ENCODE measurements at regions not wholly inside any gene's neighbourhood (a gene's known extent, or its start where the extent isn't known, plus 50 kb on each side); places are given as distances from the start of the nearest gene placed in this dataset.

DNA sequence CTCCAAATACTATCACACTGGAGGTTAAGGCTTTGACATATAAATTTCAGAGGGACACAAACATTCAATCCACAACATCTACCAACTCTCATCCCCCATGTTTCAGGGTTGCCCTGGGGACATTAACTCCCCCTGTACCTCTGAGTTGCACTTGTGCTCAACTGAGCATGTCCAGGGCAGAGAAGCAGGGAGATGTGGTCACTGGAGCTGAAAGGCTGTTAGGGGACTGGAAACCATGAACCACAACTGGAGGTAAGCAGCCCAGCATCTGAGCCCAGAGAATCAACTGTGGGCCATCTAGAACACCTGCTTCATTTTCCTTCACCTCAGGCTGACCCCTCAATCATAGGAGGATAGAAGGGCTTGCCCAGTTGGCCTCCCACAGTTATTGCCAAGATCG is 641.1 kb downstream of the MID1IP1 start:
- Histone ChIP-seq H3K4me2 (ENCODE audit: low read length) (no peak overlapping the region), H4K20me1 (ENCODE audit: insufficient read depth) (no peaks in the 10 kb centered on the region), H3K4me3 (ENCODE audit: low read length) (no peak overlapping the region), H3K9me2 (ENCODE audit: insufficient read depth, low read length) (no peaks in the 10 kb centered on the region), H2AFZ (ENCODE audit: low read depth, low read length) (no peak overlapping the region), H3K9ac (ENCODE audit: low read length) (no peak overlapping the region), H3K27me3 (ENCODE audit: insufficient read depth, low read depth, low read length) (no peaks in the 10 kb centered on the region), H3K9me3 (ENCODE audit: low read length) (no peaks in the 10 kb centered on the region), H3K27ac (ENCODE audit: low read length) (no peak overlapping the region), H3K36me3 (ENCODE audit: insufficient read depth, low read length) (no peaks in the 10 kb centered on the region), H3F3A (ENCODE audit: insufficient read depth, low read length, poor library complexity, severe bottlenecking) (no peaks in the 10 kb centered on the region), H3K79me2 (replicated peaks; ENCODE audit: insufficient read depth, low read length) (no peaks in the 10 kb centered on the region)
- TF ChIP-seq SMC3 (conservative IDR thresholded peaks at IDR 0.05; ENCODE audit: poor library complexity) (no peak), POLR2AphosphoS5 (IDR thresholded peaks at IDR 0.05) (no peak), MXI1 (conservative IDR thresholded peaks at IDR 0.05; ENCODE audit: poor library complexity, severe bottlenecking) (no peak), EZH2 (IDR thresholded peaks at IDR 0.05; ENCODE audit: borderline replicate concordance, insufficient read depth, low read length, poor library complexity, severe bottlenecking) (no peak)

DNA sequence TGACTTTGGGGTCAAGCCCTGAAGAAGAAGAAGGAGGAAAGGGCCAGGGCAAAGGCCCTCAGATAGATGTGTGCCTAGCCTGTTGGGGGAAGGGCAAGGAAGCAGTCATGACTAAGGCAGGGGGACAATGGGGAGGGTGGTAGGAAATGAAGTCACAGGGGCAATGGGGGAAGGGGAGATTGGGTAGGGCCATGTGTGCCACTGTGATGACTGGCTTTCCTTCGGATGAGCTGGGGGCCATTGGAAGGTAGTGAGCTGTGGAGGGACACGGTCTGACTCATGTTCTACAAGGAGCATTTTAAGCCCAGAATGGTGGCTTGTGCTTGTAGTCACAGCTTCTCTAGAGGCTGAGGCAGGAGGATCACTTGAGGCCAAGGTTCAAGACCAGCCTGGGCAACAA is 642.0 kb downstream of the MID1IP1 start:
- no peak overlapping the region for H3K27ac ChIP-seq (ENCODE audit: low read length)
- H3F3A ChIP-seq (ENCODE audit: insufficient read depth, low read length, poor library complexity, severe bottlenecking), result no peaks in the 10 kb centered on the region
- TF ChIP-seq POLR2AphosphoS5 (IDR thresholded peaks at IDR 0.05) (no peak), EZH2 (IDR thresholded peaks at IDR 0.05; ENCODE audit: borderline replicate concordance, insufficient read depth, low read length, poor library complexity, severe bottlenecking) (no peak), TAF1 (IDR thresholded peaks at IDR 0.05; ENCODE audit: low read depth) (no peak), EP300 (conservative IDR thresholded peaks at IDR 0.05; ENCODE audit: poor library complexity, severe bottlenecking) (no peak), MXI1 (conservative IDR thresholded peaks at IDR 0.05; ENCODE audit: poor library complexity, severe bottlenecking) (no peak), RAD21 (conservative IDR thresholded peaks at IDR 0.05) (no peak), SMC3 (conservative IDR thresholded peaks at IDR 0.05; ENCODE audit: poor library complexity) (no peak)
- TF ChIP-seq, protein P1, sequence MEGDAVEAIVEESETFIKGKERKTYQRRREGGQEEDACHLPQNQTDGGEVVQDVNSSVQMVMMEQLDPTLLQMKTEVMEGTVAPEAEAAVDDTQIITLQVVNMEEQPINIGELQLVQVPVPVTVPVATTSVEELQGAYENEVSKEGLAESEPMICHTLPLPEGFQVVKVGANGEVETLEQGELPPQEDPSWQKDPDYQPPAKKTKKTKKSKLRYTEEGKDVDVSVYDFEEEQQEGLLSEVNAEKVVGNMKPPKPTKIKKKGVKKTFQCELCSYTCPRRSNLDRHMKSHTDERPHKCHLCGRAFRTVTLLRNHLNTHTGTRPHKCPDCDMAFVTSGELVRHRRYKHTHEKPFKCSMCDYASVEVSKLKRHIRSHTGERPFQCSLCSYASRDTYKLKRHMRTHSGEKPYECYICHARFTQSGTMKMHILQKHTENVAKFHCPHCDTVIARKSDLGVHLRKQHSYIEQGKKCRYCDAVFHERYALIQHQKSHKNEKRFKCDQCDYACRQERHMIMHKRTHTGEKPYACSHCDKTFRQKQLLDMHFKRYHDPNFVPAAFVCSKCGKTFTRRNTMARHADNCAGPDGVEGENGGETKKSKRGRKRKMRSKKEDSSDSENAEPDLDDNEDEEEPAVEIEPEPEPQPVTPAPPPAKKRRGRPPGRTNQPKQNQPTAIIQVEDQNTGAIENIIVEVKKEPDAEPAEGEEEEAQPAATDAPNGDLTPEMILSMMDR (IDR thresholded peaks at IDR 0.05; ENCODE audit: poor library complexity, severe bottlenecking), result no peak
- TF ChIP-seq, protein P2, sequence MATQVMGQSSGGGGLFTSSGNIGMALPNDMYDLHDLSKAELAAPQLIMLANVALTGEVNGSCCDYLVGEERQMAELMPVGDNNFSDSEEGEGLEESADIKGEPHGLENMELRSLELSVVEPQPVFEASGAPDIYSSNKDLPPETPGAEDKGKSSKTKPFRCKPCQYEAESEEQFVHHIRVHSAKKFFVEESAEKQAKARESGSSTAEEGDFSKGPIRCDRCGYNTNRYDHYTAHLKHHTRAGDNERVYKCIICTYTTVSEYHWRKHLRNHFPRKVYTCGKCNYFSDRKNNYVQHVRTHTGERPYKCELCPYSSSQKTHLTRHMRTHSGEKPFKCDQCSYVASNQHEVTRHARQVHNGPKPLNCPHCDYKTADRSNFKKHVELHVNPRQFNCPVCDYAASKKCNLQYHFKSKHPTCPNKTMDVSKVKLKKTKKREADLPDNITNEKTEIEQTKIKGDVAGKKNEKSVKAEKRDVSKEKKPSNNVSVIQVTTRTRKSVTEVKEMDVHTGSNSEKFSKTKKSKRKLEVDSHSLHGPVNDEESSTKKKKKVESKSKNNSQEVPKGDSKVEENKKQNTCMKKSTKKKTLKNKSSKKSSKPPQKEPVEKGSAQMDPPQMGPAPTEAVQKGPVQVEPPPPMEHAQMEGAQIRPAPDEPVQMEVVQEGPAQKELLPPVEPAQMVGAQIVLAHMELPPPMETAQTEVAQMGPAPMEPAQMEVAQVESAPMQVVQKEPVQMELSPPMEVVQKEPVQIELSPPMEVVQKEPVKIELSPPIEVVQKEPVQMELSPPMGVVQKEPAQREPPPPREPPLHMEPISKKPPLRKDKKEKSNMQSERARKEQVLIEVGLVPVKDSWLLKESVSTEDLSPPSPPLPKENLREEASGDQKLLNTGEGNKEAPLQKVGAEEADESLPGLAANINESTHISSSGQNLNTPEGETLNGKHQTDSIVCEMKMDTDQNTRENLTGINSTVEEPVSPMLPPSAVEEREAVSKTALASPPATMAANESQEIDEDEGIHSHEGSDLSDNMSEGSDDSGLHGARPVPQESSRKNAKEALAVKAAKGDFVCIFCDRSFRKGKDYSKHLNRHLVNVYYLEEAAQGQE (IDR thresholded peaks at IDR 0.05; ENCODE audit: borderline replicate concordance), result no peak
- no peaks in the 10 kb centered on the region for H3K9me2 ChIP-seq (ENCODE audit: insufficient read depth, low read length)
- no peaks in the 10 kb centered on the region for H3K27me3 ChIP-seq (ENCODE audit: insufficient read depth, low read depth, low read length)
- H4K20me1 ChIP-seq (ENCODE audit: insufficient read depth), result no peaks in the 10 kb centered on the region
- H2AFZ ChIP-seq (ENCODE audit: low read depth, low read length), result no peak overlapping the region
- no peaks in the 10 kb centered on the region for H3K79me2 ChIP-seq (replicated peaks; ENCODE audit: insufficient read depth, low read length)
- no peak overlapping the region for H3K4me2 ChIP-seq (ENCODE audit: low read length)
- no peaks in the 10 kb centered on the region for H3K9me3 ChIP-seq (ENCODE audit: low read length)
- no peak overlapping the region for H3K9ac ChIP-seq (ENCODE audit: low read length)
- no peaks in the 10 kb centered on the region for H3K36me3 ChIP-seq (ENCODE audit: insufficient read depth, low read length)
- H3K4me3 ChIP-seq (ENCODE audit: low read length), result no peak overlapping the region
